Testis (tissue), 2 donors: ENCODE measurements at regions not wholly inside any gene's neighbourhood (a gene's known extent, or its start where the extent isn't known, plus 50 kb on each side); places are given as distances from the start of the nearest gene placed in this dataset.

ENCODE experiments used
- POLR2A ChIP-seq: fragments of 450-650 bp; IDR thresholded peaks from one replicate; pipeline ENCODE4 v1.6.1; 2017; ENCODE audit warnings: antibody characterized with exemption, mild to moderate bottlenecking, moderate library complexity
- TF ChIP-seq, protein P1 (sequence below), 3 experiments: fragments of 450-650 bp in 2 of 3; fragments of 200-600 bp in 1 of 3; sonication (generic) in 1 of 3; IDR thresholded peaks; one replicate each; pipeline ENCODE4 v1.5.1; 2016 to 2019; ENCODE audit warnings: antibody characterized with exemption in 3 of 3, mild to moderate bottlenecking in 2 of 3, moderate library complexity in 1 of 3

DNA sequence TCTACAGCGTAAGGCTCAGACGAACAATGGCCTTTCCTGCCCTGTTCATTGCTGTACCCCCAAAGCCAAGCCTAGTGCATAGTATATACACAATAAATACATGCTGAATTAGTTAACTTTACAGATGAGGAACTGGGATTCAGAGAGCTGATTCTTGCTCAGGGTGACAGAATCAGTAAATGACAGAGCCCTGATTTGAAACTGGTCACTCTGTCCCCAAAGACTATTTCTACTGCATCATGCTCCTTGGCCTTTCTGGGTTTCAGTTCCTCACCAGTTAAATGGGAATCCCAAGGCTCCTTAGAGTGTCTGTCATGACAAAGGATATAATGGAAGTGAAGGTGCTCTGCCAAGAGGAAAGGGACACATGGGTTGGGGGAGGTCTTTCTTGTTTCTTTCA is 50.5 kb upstream of the TSKU start:
- TF ChIP-seq, protein P1, sequence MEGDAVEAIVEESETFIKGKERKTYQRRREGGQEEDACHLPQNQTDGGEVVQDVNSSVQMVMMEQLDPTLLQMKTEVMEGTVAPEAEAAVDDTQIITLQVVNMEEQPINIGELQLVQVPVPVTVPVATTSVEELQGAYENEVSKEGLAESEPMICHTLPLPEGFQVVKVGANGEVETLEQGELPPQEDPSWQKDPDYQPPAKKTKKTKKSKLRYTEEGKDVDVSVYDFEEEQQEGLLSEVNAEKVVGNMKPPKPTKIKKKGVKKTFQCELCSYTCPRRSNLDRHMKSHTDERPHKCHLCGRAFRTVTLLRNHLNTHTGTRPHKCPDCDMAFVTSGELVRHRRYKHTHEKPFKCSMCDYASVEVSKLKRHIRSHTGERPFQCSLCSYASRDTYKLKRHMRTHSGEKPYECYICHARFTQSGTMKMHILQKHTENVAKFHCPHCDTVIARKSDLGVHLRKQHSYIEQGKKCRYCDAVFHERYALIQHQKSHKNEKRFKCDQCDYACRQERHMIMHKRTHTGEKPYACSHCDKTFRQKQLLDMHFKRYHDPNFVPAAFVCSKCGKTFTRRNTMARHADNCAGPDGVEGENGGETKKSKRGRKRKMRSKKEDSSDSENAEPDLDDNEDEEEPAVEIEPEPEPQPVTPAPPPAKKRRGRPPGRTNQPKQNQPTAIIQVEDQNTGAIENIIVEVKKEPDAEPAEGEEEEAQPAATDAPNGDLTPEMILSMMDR (IDR thresholded peaks at IDR 0.05), result no peak
- no peak for TF ChIP-seq POLR2A
